ENCODE measurements at regions not wholly inside any gene's neighbourhood (a gene's known extent, or its start where the extent isn't known, plus 50 kb on each side); places are given as distances from the start of the nearest gene placed in this dataset.

- no peaks in the 10 kb centered on the region for H3K4me1 ChIP-seq
- H3K4me3 ChIP-seq, result no peak overlapping the region
- ATAC-seq, result no peak
- H3K36me3 ChIP-seq, result no peaks in the 10 kb centered on the region
- WGBS, 2 donors (ENCODE audit: low coverage in 1 of 2), result 78 to 80% methylated on average over 2 of the region's 2 CpGs
- no peaks in the 10 kb centered on the region for H3K27me3 ChIP-seq
- H3K9me3 ChIP-seq, result no peaks in the 10 kb centered on the region
- H3K27ac ChIP-seq, result no peak overlapping the region
- TF ChIP-seq POLR2A (IDR thresholded peaks at IDR 0.05) (no peak), POLR2AphosphoS5 (IDR thresholded peaks at IDR 0.05) (no peak), CTCF (IDR thresholded peaks at IDR 0.05) (no peak), EP300 (IDR thresholded peaks at IDR 0.05) (no peak)
Observed at GRCh38 chr12:66055837-66056319, 74.7 kb downstream of the LLPH start.

GRCh38 chr12:66052988-66053615 is 77.4 kb downstream of the LLPH start:
- no peak for ATAC-seq
- TF ChIP-seq POLR2A (IDR thresholded peaks at IDR 0.05) (no peak), EP300 (IDR thresholded peaks at IDR 0.05) (no peak), CTCF (IDR thresholded peaks at IDR 0.05) (no peak), POLR2AphosphoS5 (IDR thresholded peaks at IDR 0.05) (no peak)

GRCh38 chr12:66051361-66051760 is 79.2 kb downstream of the LLPH start:
- H3K27me3 ChIP-seq, result no peaks in the 10 kb centered on the region
- no peaks in the 10 kb centered on the region for H3K4me1 ChIP-seq
- no peak for ATAC-seq
- H3K4me3 ChIP-seq, result no peak overlapping the region
- no peaks in the 10 kb centered on the region for H3K36me3 ChIP-seq
- no peaks in the 10 kb centered on the region for H3K9me3 ChIP-seq
- H3K27ac ChIP-seq, result no peak overlapping the region
- WGBS, 2 donors (ENCODE audit: low coverage in 1 of 2), result 62 to 83% methylated on average over 4 of the region's 4 CpGs
- TF ChIP-seq EP300 (IDR thresholded peaks at IDR 0.05) (no peak), POLR2A (IDR thresholded peaks at IDR 0.05) (no peak), CTCF (IDR thresholded peaks at IDR 0.05) (no peak), POLR2AphosphoS5 (IDR thresholded peaks at IDR 0.05) (no peak)

More at GRCh38 chr12:66052988-66053615, 77.4 kb downstream of the LLPH start:
- Histone ChIP-seq H3K36me3 (no peaks in the 10 kb centered on the region), H3K4me3 (no peak overlapping the region), H3K27ac (no peak overlapping the region), H3K4me1 (no peaks in the 10 kb centered on the region), H3K9me3 (no peaks in the 10 kb centered on the region), H3K27me3 (no peaks in the 10 kb centered on the region)
- WGBS, 2 donors (ENCODE audit: low coverage in 1 of 2), result 100% methylated on average over 1 of the region's 1 CpG

GRCh38 chr12:66050610-66051009 is 79.9 kb downstream of the LLPH start:
- Histone ChIP-seq H3K27ac (no peak overlapping the region), H3K9me3 (no peaks in the 10 kb centered on the region), H3K27me3 (no peaks in the 10 kb centered on the region), H3K4me1 (no peaks in the 10 kb centered on the region), H3K4me3 (no peak overlapping the region), H3K36me3 (no peaks in the 10 kb centered on the region)
- ATAC-seq, result no peak
- 67 to 79% methylated on average over 1 of the region's 1 CpG for WGBS, 2 donors (ENCODE audit: low coverage in 1 of 2)
- TF ChIP-seq CTCF (IDR thresholded peaks at IDR 0.05) (no peak), EP300 (IDR thresholded peaks at IDR 0.05) (no peak), POLR2A (IDR thresholded peaks at IDR 0.05) (no peak), POLR2AphosphoS5 (IDR thresholded peaks at IDR 0.05) (no peak)

- no peak for ATAC-seq
- Histone ChIP-seq H3K9me3 (no peaks in the 10 kb centered on the region), H3K4me1 (no peaks in the 10 kb centered on the region), H3K27me3 (no peaks in the 10 kb centered on the region), H3K27ac (no peak overlapping the region), H3K36me3 (no peaks in the 10 kb centered on the region), H3K4me3 (no peak overlapping the region)
- TF ChIP-seq POLR2A (IDR thresholded peaks at IDR 0.05) (no peak), POLR2AphosphoS5 (IDR thresholded peaks at IDR 0.05) (no peak), CTCF (IDR thresholded peaks at IDR 0.05) (no peak), EP300 (IDR thresholded peaks at IDR 0.05) (no peak)
Observed at GRCh38 chr12:66050283-66050576, 80.3 kb downstream of the LLPH start.
